Neural progenitor cell (in vitro differentiated cells): ENCODE measurements at regions not wholly inside any gene's neighbourhood (a gene's known extent, or its start where the extent isn't known, plus 50 kb on each side); places are given as distances from the start of the nearest gene placed in this dataset.

ENCODE experiments used
- DNase-seq: peaks from one replicate; pipeline ENCODE4 v3.0.0-alpha.2; 2016; ENCODE audit warnings: low spot score
- H2AFZ ChIP-seq: fragments of 200-600 bp; sonication (generic); replicated peaks from 2 replicates; pipeline ENCODE4 v1.6.1; 2016; ENCODE audit warnings: antibody characterized with exemption
- H3F3A ChIP-seq: fragments of 200-600 bp; sonication (generic); 2 replicates; pipeline ENCODE4 v1.6.1; 2016; ENCODE audit warnings: antibody characterized with exemption, low read depth
- H3K27ac ChIP-seq: fragments of 200-600 bp; sonication (generic); 2 replicates; pipeline ENCODE4 v1.5.1; 2016; ENCODE audit warnings: mild to moderate bottlenecking
- H3K27me3 ChIP-seq: fragments of 200-600 bp; sonication (generic); 2 replicates; pipeline ENCODE4 v1.6.1; 2016; ENCODE audit warnings: mild to moderate bottlenecking, moderate library complexity
- H3K36me3 ChIP-seq: fragments of 200-600 bp; sonication (generic); 2 replicates; pipeline ENCODE4 v1.5.1; 2016
- H3K4me1 ChIP-seq: fragments of 200-600 bp; sonication (generic); 2 replicates; pipeline ENCODE4 v1.6.1; 2016; ENCODE audit warnings: mixed run types
- H3K4me2 ChIP-seq: fragments of 200-600 bp; sonication (generic); 2 replicates; pipeline ENCODE4 v1.6.1; 2016
- H3K4me3 ChIP-seq: fragments of 200-600 bp; sonication (generic); 2 replicates; pipeline ENCODE4 v1.5.1; 2016
- H3K79me2 ChIP-seq: fragments of 200-600 bp; sonication (generic); 2 replicates; pipeline ENCODE4 v1.6.1; 2016; ENCODE audit warnings: low read depth
- H3K9ac ChIP-seq: fragments of 200-600 bp; sonication (generic); 2 replicates; pipeline ENCODE4 v1.6.1; 2016
- H3K9me3 ChIP-seq: fragments of 200-600 bp; sonication (generic); 2 replicates; pipeline ENCODE4 v1.5.1; 2016; ENCODE audit warnings: low read depth
- H4K20me1 ChIP-seq: fragments of 200-600 bp; sonication (generic); 2 replicates; pipeline ENCODE4 v1.6.1; 2016; ENCODE audit warnings: low read depth
- H3K27ac Mint-ChIP-seq: 3 replicates; pipeline ENCODE4 v1.8.0; 2021; ENCODE audit warnings: mixed read lengths
- H3K27me3 Mint-ChIP-seq: 2 replicates; pipeline ENCODE4 v1.8.0; 2022; ENCODE audit warnings: low read depth, mild to moderate bottlenecking, inconsistent platforms, moderate library complexity, mixed read lengths; ENCODE audit not compliant: insufficient read depth
- H3K36me3 Mint-ChIP-seq: 3 replicates; pipeline ENCODE4 v1.8.0; 2021; ENCODE audit warnings: mixed read lengths
- H3K4me1 Mint-ChIP-seq: 3 replicates; pipeline ENCODE4 v1.8.0; 2021; ENCODE audit warnings: mixed read lengths
- H3K4me3 Mint-ChIP-seq: 3 replicates; pipeline ENCODE4 v1.8.0; 2021; ENCODE audit warnings: mild to moderate bottlenecking, moderate library complexity, mixed read lengths
- H3K9me3 Mint-ChIP-seq: 3 replicates; pipeline ENCODE4 v1.8.0; 2020; ENCODE audit warnings: mixed read lengths
- EZH2 ChIP-seq: fragments of 200-600 bp; sonication (generic); IDR thresholded peaks from 2 replicates; pipeline ENCODE4 v1.6.1; 2017; ENCODE audit warnings: antibody characterized with exemption, mild to moderate bottlenecking, moderate library complexity
- EZH2phosphoT487 ChIP-seq: fragments of 200-600 bp; sonication (generic); IDR thresholded peaks from 2 replicates; pipeline ENCODE4 v1.6.1; 2017; ENCODE audit warnings: antibody characterized with exemption
- TF ChIP-seq, protein P1 (sequence below): fragments of 200-600 bp; sonication (generic); IDR thresholded peaks from 2 replicates; pipeline ENCODE4 v1.5.1; 2017; ENCODE audit warnings: antibody characterized with exemption, mild to moderate bottlenecking

DNA sequence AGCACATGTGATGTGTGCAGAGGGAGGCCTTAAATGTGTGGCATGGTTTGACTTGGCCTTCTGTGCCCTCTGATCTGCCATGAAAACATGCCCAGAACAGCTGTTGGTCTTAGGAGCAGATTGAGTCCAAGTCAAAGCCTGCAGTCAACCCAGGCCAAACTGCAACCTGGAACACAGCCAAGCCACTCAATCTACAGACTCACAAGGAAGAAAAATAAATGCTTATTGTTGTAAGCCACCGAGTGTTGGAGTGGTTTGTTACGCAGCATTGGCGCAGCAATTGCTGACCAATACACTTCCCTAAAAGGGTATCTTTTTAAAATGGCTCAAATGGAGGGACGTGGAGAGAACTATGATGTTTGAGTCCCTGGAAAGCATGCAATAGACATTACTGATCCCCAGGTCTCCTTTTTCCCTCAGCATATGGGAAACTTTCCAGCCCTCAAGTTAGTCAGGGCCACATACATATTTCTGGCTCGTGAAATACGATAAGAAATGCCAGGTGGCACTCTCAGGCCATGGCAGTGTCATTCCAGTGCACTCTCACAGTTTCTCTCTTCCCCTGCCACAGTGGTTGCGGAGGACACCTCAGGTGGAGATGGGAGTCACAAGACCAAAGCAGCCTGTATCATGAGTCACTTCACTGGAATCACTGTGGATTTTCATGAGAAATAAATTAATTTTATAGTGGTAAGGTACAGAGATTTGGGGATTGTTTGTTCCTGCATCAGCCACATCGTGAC is 168.0 kb upstream of the ZNF618 start:
- H3K36me3 Mint-ChIP-seq: no peaks in the 10 kb centered on the region
- no peak overlapping the region for H3K4me3 Mint-ChIP-seq
- Histone ChIP-seq H3F3A (no peaks in the 10 kb centered on the region), H3K4me2 (no peak overlapping the region), H3K79me2 (no peaks in the 10 kb centered on the region), H3K36me3 (no peaks in the 10 kb centered on the region), H4K20me1 (no peaks in the 10 kb centered on the region), H3K27ac (no peak overlapping the region), H3K9ac (no peak overlapping the region), H3K9me3 (no peaks in the 10 kb centered on the region), H3K4me3 (no peak overlapping the region), H3K4me1 (no peaks in the 10 kb centered on the region), H3K27me3 (no peaks in the 10 kb centered on the region), H2AFZ (no peak overlapping the region)
- DNase-seq: no peak
- peaks cover 7% of the 10 kb centered on the region for H3K9me3 Mint-ChIP-seq
- H3K27ac Mint-ChIP-seq: no peak overlapping the region
- TF ChIP-seq, protein P1, sequence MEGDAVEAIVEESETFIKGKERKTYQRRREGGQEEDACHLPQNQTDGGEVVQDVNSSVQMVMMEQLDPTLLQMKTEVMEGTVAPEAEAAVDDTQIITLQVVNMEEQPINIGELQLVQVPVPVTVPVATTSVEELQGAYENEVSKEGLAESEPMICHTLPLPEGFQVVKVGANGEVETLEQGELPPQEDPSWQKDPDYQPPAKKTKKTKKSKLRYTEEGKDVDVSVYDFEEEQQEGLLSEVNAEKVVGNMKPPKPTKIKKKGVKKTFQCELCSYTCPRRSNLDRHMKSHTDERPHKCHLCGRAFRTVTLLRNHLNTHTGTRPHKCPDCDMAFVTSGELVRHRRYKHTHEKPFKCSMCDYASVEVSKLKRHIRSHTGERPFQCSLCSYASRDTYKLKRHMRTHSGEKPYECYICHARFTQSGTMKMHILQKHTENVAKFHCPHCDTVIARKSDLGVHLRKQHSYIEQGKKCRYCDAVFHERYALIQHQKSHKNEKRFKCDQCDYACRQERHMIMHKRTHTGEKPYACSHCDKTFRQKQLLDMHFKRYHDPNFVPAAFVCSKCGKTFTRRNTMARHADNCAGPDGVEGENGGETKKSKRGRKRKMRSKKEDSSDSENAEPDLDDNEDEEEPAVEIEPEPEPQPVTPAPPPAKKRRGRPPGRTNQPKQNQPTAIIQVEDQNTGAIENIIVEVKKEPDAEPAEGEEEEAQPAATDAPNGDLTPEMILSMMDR: no peak
- TF ChIP-seq EZH2phosphoT487: no peak
- TF ChIP-seq EZH2: no peak
- peaks cover 6% of the 10 kb centered on the region for H3K27me3 Mint-ChIP-seq
- H3K4me1 Mint-ChIP-seq: no peaks in the 10 kb centered on the region

DNA sequence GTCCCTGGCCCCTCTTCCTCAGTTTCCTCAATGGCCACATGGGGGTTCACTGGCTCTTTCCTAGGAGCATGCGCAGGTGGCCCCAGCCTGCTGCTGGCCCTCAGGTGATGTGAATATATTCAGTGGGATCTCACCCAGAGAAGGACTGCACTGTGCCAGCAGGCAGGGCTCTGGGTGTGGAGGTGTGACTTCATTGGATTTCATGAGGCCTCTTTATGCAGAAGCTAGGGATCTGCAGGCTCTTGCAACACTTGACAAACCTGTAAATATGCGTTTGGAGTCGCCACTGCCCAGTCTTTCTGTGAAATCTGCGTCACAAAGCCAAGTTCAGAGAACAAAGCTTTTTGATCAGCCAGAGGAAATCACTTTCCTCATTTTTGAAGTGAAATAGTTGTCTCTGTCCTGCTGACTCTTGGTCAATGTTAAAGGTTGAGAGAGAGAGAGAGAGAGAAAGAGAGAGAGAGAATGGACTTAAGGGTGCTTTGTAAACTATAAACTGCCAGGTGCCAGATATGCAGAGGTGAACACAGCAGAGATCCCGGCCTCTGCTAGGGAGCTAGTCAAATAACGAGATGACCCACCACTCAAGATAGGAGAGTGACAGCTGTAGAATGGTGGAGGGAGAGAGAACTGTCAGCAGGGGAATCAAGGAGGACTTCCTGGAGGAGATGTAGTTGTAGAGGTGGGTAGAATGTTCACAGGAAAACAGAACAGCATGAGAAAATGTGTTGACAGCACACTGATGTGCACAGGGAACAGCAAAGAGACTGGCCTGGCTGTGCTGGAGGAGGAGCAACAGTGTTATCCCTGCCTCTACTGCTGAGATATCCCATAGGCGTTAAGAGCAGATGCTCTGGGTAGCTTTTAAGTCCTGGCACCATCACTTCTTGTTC is 167.0 kb upstream of the ZNF618 start:
- Mint-ChIP-seq H3K36me3 (no peaks in the 10 kb centered on the region), H3K4me3 (no peak overlapping the region), H3K9me3 (peaks cover 7% of the 10 kb centered on the region), H3K4me1 (no peaks in the 10 kb centered on the region), H3K27ac (no peak overlapping the region), H3K27me3 (peaks cover 6% of the 10 kb centered on the region)
- Histone ChIP-seq H4K20me1 (no peaks in the 10 kb centered on the region), H3K27me3 (no peaks in the 10 kb centered on the region), H3K27ac (no peak overlapping the region), H3K9ac (no peak overlapping the region), H2AFZ (no peak overlapping the region), H3K79me2 (no peaks in the 10 kb centered on the region), H3K9me3 (no peaks in the 10 kb centered on the region), H3K4me2 (no peak overlapping the region), H3K36me3 (no peaks in the 10 kb centered on the region), H3F3A (no peaks in the 10 kb centered on the region), H3K4me3 (no peak overlapping the region), H3K4me1 (no peaks in the 10 kb centered on the region)
- no peak for TF ChIP-seq EZH2
- TF ChIP-seq EZH2phosphoT487: no peak
- TF ChIP-seq, protein P1: no peak
- DNase-seq: no peak

DNA sequence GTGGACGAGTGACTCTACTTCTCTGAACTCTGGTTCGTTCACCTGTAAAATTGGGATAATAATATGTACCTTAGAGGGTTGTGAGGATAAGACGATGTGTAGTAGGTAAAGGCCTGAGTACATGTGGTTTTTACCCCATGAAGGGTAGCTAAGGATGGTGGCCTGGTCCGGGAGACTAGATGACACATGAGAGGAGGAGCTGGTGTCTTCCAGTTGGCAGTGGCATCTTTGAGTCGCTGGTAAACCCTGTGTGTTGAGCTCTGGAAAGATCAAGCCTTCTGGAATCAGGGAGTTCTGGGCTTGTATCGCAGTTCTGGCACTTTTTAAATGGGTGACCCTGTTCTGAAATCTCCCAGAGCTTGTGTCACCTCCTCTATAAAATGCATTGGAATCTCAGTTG is 166.4 kb upstream of the ZNF618 start:
- Mint-ChIP-seq H3K27me3 (peaks cover 6% of the 10 kb centered on the region), H3K4me1 (no peaks in the 10 kb centered on the region), H3K4me3 (no peak overlapping the region), H3K9me3 (peaks cover 7% of the 10 kb centered on the region), H3K36me3 (no peaks in the 10 kb centered on the region), H3K27ac (no peak overlapping the region)
- Histone ChIP-seq H3K9ac (no peak overlapping the region), H3K4me1 (no peaks in the 10 kb centered on the region), H2AFZ (no peak overlapping the region), H4K20me1 (no peaks in the 10 kb centered on the region), H3K4me3 (no peak overlapping the region), H3K79me2 (no peaks in the 10 kb centered on the region), H3F3A (no peaks in the 10 kb centered on the region), H3K36me3 (no peaks in the 10 kb centered on the region), H3K4me2 (no peak overlapping the region), H3K27ac (no peak overlapping the region), H3K9me3 (no peaks in the 10 kb centered on the region), H3K27me3 (no peaks in the 10 kb centered on the region)
- TF ChIP-seq EZH2: no peak
- no peak for TF ChIP-seq EZH2phosphoT487
- DNase-seq: no peak
